ENCODE measurements at regions not wholly inside any gene's neighbourhood (a gene's known extent, or its start where the extent isn't known, plus 50 kb on each side); places are given as distances from the start of the nearest gene placed in this dataset.

DNA sequence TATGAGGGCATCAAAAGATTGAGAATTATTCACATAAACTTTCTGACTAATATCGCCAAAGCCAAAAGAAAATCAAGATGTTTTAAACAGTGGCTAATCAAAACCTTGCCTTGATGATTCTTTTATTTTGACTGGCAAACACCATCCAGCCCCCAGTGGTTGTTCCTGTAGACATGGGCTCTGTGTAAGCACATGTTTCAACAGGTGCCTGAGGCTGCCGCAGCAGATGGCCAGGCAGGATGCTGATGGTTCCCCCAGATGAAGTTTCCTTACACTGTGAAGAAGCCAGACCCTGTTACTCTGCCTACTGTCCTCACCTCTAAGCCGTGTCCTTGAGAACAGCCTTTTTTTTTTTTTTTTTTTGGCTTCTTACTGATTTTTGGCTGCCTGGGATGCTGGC lies 146.5 kb downstream of the RAB11FIP2 start:
- no peaks in the 10 kb centered on the region; the same call in 2 of the 3 replicates for H3K9me3 ChIP-seq (replicated peaks; ENCODE audit: control insufficient read depth, insufficient read depth, low read length)
- intact Hi-C loops (cut with micrococcal nuclease; ENCODE audit: unreplicated experiment) (no loop called here), in situ Hi-C loops (cut with MboI) (no loop called here)
- RAD21 ChIA-PET (ENCODE audit: unreplicated experiment) = no interaction called here
- ATAC-seq (no peak), FAIRE-seq (no peak), DNase-seq (ENCODE audit: low read depth, low spot score) (no peak)
- 67% methylated on average over 3 of the region's 3 CpGs for whole genome bisulfite sequencing (ENCODE audit: insufficient coverage, insufficient replicate concordance, low lambda C conversion rate, missing lambda C conversion rate)
- H3K36me3 ChIP-seq (ENCODE audit: control insufficient read depth in 2 of 2, insufficient read depth in 2 of 2, low read length in 1 of 2) = no peaks in the 10 kb centered on the region
- no peaks in the 10 kb centered on the region for H4K20me1 ChIP-seq (ENCODE audit: control insufficient read depth, insufficient read depth)
- CTCF ChIA-PET = interaction anchor here (0.6 kb wide), 1 partner anchor 21 kb away, joined by 3 read pairs; no protein-coding TSS in a partner anchor
- SMC1A ChIA-PET (ENCODE audit: uncharacterized antibody, unreplicated experiment) = no interaction called here
- no peaks in the 10 kb centered on the region for H3K4me1 ChIP-seq (ENCODE audit: control insufficient read depth, insufficient read depth, low read length)
- TF ChIP-seq PML (IDR thresholded peaks at IDR 0.05; ENCODE audit: low read length) (no peak), CBFB (IDR thresholded peaks at IDR 0.05; ENCODE audit: low read depth) (no peak), CHD2 (IDR thresholded peaks at IDR 0.05; ENCODE audit: borderline replicate concordance, low read depth, low read length) (no peak), CBX3 (IDR thresholded peaks at IDR 0.05; ENCODE audit: borderline replicate concordance, low read depth) (no peak), MEF2A (IDR thresholded peaks at IDR 0.05; ENCODE audit: insufficient read depth, low read depth, low read length) (no peak), SP1 (IDR thresholded peaks at IDR 0.05; ENCODE audit: low read depth, low read length) (no peak), TAF1 (IDR thresholded peaks at IDR 0.05; ENCODE audit: borderline replicate concordance, low read depth, low read length) (no peak), MEF2B (IDR thresholded peaks at IDR 0.05; ENCODE audit: partially characterized antibody, poor library complexity, severe bottlenecking) (no peak), ZNF274 (IDR thresholded peaks at IDR 0.05; ENCODE audit: insufficient read depth, insufficient read length) (no peak), POLR2A (IDR thresholded peaks at IDR 0.05; ENCODE audit: low read depth, low read length) (no peak), CREM (IDR thresholded peaks at IDR 0.05; ENCODE audit: low read depth) (no peak), KDM1A (IDR thresholded peaks at IDR 0.05; ENCODE audit: borderline replicate concordance) (no peak)
- no peak overlapping the region for H3K4me2 ChIP-seq (ENCODE audit: control insufficient read depth, insufficient read depth)
- POLR2A ChIA-PET = no interaction called here
- no peak overlapping the region for H3K9ac ChIP-seq (ENCODE audit: control insufficient read depth, insufficient read depth, low read length)
- no peaks in the 10 kb centered on the region for H3K79me2 ChIP-seq (ENCODE audit: control insufficient read depth, insufficient read depth, low read length)
- H2AFZ ChIP-seq (ENCODE audit: control insufficient read depth, low read depth, low read length) = no peak overlapping the region
- BruUV-seq (replicated peaks) = no TSS peak
- no peaks in the 10 kb centered on the region for H3K27me3 ChIP-seq (replicated peaks in 1 of 2; ENCODE audit: control insufficient read depth in 2 of 2, insufficient read depth in 2 of 2, low read length in 1 of 2)
- H3K4me3 ChIP-seq = no peak overlapping the region
- H3K27ac ChIP-seq (ENCODE audit: control insufficient read depth, insufficient read depth) = no peak overlapping the region

Measured in GM12878 (cell line).